Stromal cell of bone marrow (primary cell): ENCODE measurements at regions not wholly inside any gene's neighbourhood (a gene's known extent, or its start where the extent isn't known, plus 50 kb on each side); places are given as distances from the start of the nearest gene placed in this dataset.

Source experiments
- DNase-seq: peaks from one replicate; pipeline ENCODE4 v3.0.0-alpha.2; 2012; ENCODE audit warnings: low read depth

GRCh38 chr13:43984292-43984691 lies 104.6 kb downstream of the LACC1 start:
- DNase-seq: no peak

- DNase-seq: no peak
Observed at GRCh38 chr13:43985422-43986072, 105.8 kb downstream of the LACC1 start.

GRCh38 chr13:43986421-43986981 lies 106.8 kb downstream of the LACC1 start:
- no peak for DNase-seq

- DNase-seq: no peak
Observed at GRCh38 chr13:43988302-43988701, 108.6 kb downstream of the LACC1 start.

GRCh38 chr13:43990021-43990420 lies 110.3 kb downstream of the LACC1 start:
- DNase-seq: no peak

GRCh38 chr13:43990829-43991228 lies 111.1 kb downstream of the LACC1 start:
- DNase-seq: no peak

GRCh38 chr13:43991773-43992201 lies 112.1 kb downstream of the LACC1 start:
- DNase-seq: no peak

GRCh38 chr13:43992211-43992610 lies 112.5 kb downstream of the LACC1 start:
- no peak for DNase-seq

GRCh38 chr13:43994999-43995859 lies 115.5 kb downstream of the LACC1 start:
- DNase-seq: no peak

GRCh38 chr13:43996221-43996620 lies 116.5 kb downstream of the LACC1 start:
- DNase-seq: no peak

GRCh38 chr13:44003481-44003880 lies 123.8 kb downstream of the LACC1 start:
- no peak for DNase-seq

- peak; percentile 48 for DNase-seq
Observed at GRCh38 chr13:44004878-44005277, 125.2 kb downstream of the LACC1 start.

- no peak for DNase-seq
Observed at GRCh38 chr13:44007451-44007850, 127.7 kb downstream of the LACC1 start.

- no peak for DNase-seq
Observed at GRCh38 chr13:44011036-44011435, 131.3 kb downstream of the LACC1 start.

- no peak for DNase-seq
Observed at GRCh38 chr13:44012910-44013757, 133.4 kb downstream of the LACC1 start.

GRCh38 chr13:44013758-44014291 lies 134.1 kb downstream of the LACC1 start:
- DNase-seq: peak; percentile 68

- no peak for DNase-seq
Observed at GRCh38 chr13:44014501-44014900, 134.8 kb downstream of the LACC1 start.

- no peak for DNase-seq
Observed at GRCh38 chr13:44015118-44015517, 135.4 kb downstream of the LACC1 start.

- DNase-seq: no peak
Observed at GRCh38 chr13:44015811-44016210, 136.1 kb downstream of the LACC1 start.

- no peak for DNase-seq
Observed at GRCh38 chr13:44017756-44018309, 138.1 kb downstream of the LACC1 start.

- no peak for DNase-seq
Observed at GRCh38 chr13:44019651-44020050, 139.9 kb downstream of the LACC1 start.

- DNase-seq: no peak
Observed at GRCh38 chr13:44021422-44021821, 141.7 kb downstream of the LACC1 start.
